Hematopoietic multipotent progenitor cell treated with erythropoietin and hydrocortisone succinate and interleukin-3 and kit ligand, for 8 days (in vitro differentiated cells): ENCODE measurements at regions not wholly inside any gene's neighbourhood (a gene's known extent, or its start where the extent isn't known, plus 50 kb on each side); places are given as distances from the start of the nearest gene placed in this dataset.
"Not testable (repeated sequence)": the region's sequence is repeated elsewhere in the genome, so short reads cannot be mapped to it uniquely, and the experiment has no call there.

Source experiments
- DNase-seq: peaks from one replicate; pipeline ENCODE4 v3.0.0-alpha.2; 2015

DNA sequence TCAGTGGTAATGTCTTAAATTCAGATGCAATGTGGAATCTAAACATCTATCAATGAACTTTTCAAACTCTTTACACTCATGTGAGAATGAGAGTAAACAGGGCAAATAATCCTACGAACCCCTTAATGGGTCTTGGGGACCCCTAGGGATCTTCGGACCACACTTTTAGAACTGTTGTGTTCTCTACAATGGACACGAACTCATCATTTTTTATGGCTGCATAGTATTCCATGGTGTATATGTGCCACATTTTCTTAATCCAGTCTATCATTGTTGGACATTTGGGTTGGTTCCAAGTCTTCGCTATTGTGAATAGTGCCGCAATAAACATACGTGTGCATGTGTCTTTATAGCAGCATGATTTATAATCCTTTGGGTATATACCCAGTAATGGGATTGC is 148.0 kb upstream of the PTPN1 start:
- not testable (repeated sequence) for DNase-seq

DNA sequence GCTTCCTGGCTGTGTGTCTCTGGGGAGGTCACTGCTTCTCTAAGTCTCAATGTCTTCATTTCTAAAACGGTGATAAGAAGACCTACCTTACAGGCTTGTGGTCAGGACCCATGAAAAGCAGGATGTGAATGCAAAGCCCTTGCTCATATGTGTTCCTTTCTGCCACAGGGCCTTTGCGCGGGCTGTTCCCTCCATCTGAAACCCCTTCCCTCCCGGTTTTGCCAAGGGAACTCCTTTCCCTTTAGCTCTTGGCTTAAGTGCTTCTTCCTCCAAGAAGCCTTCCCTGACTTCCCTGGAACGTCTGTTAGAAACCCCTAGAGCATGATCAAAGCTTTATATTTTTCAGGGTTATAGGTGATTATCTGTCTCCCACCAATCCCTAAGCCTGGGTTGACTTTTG is 147.2 kb upstream of the PTPN1 start:
- DNase-seq, result no peak

DNA sequence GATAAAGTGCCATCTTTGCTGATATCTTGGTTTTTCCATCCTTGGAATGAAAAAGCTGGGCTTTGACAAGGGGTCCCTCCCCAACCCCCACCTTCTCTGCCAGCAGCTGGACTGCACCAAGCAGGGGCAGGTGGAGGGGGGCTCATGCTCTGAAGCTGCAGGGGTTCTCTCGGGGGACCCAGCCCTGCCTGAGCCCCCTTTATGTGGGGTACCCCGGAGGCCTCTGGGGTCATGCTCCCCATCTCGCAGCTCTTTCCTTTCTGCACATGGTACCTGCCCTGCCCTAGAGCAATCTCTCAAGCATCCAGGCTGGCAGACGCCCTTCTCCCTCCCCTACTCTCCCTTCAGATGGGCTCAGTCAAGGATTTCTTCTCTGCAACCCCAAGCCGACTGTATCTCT is 146.7 kb upstream of the PTPN1 start:
- DNase-seq, result no peak

DNA sequence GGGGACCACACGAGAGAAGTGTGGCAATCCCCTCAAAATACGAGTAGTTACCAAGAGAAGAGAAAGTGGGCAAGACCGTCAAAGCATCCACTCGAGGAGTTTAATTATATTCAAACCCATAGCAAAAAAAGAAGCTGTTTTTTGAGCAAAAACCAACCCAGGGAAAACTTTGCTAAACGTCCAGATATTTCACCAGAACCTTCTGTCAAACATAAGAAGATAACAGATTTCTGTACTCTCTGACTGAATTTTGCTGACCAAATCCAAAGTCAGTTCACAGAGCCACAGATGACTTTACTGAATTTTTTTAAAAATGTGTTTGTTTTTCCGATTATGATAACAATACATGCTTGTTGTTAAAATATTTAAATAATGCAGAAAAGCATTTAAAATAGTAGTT is 145.6 kb upstream of the PTPN1 start:
- DNase-seq, result no peak

DNA sequence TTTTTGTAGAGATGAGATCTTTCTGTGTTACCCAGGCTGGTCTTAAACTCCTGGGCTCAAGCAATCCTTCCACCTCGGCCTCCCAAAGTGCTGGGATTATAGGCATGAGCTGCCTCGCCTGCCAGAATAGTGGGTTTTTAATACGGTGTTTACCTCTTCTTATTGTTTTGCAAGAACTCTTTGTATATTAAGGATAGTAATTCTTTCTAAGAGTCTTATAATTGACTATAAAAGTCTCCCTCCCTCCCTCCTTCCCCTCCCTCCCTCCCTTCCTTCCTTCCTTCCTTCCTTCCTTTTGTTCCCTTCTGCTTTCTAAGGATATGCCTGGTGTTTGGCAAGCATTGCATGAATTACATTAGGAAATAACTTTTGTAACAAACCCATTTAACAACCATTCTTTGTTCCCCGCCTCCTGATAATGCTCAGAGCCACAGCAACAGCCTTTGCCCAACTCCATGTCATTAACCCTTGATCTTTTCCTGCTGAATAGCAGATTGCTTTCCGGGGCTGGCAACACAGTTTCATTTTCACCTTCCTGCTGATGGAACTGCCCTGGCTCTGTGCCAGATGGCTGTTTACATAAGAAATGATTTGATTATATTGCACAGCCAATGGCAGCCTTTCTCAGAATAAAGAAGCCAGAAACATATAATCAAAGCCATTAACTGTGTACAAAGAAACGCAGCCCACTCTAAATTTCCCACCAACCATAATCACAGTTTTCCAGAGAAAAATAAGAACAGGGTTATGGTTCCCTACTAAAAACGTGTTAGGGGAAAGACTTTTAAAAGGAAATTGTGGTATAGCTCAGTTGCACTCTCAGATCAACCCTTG is 143.7 kb upstream of the PTPN1 start:
- no peak for DNase-seq

DNA sequence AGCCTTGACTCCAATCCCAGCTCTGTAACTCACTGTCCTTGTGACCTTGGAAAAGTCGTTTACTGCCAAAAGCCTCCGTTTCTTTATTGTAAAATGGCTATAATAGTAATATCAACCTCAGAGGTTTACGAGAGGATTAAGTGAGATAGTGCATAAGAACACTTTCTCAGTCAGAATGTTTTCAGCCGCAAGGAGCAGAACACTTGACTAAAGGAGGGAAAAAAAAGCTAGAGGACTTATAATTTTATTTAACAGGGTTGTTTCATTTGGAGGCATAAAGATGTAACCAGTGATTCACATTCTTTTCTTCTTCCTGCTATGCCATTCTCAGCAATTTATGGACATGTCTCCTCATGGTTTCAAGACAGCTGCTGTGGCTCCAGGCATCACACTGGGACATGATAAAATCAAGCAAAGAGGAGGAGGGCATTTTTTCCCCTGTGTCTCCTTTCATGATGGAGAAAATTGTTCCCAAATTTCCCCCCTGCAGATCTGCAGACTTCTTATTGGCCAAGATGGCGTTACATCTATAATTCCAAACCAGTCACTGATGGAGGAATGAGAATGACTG is 143.0 kb upstream of the PTPN1 start:
- no peak for DNase-seq

DNA sequence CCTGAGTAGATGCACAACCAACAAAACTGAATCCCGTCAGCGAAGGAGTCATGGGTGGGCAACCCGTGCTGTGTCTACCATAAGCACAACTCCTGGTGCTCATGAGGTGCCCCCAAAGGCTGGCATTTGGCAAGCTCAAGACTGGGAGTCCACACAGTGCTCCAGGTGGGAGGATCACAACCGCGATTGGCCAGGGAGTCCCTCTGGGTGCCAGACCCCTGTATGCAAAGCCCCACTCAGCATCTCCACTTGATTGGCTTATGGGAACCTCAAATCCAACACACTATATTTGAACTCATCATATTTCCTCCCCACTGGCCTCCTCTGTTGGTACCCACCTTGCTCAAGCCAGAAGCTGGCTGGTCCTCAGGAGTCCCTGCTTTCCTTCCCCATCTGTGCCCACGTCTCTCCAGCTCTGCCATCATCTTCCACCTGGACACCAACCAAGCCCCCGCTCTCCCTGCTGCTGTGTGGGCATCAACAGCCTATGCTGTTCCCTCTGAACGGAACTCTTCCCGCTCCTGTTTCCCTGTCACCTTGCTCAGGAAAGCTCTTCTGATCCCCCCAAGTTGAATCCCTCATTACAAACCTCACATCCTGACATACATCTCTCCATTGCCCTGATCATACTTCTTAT is 142.3 kb upstream of the PTPN1 start:
- DNase-seq, result no peak

DNA sequence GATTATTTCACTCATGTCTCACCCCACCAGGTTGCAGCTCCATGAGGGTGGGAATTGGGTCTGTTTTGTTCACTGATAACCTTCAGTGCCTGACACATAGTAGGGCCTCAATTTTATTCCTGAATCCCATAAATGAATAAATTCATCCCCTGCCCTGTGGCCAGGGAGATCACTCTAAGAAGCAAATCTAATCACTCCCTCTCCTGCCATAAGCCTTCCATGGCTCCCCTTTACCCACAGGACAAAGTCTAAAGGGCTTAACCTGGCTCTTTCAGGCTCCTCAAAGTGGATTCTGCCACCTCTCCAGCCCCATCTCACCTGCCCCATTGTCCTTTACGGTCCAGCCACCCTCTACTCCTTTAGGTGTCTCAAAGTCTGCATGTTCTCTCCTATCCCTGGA is 141.8 kb upstream of the PTPN1 start:
- DNase-seq, result no peak

DNA sequence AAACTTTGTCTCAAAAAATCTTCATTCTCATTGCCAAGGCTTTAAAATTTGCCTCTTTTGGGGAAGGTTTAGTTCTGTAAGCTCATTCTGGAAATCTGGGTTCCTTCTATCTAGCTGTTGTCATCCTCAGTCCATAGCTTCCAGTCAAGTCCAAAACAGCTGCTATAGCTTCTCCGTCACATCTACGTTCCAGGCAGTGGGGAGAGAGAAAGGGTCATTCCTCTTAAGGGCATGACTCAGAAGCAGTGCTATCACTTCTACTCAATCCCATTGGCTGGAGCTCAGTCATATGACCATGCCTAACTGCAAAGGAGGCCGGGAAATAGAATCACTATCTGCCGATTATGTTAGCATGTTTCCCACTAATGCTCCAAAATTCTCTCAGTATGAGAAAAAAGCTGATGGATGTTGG is 141.4 kb upstream of the PTPN1 start:
- no peak for DNase-seq

DNA sequence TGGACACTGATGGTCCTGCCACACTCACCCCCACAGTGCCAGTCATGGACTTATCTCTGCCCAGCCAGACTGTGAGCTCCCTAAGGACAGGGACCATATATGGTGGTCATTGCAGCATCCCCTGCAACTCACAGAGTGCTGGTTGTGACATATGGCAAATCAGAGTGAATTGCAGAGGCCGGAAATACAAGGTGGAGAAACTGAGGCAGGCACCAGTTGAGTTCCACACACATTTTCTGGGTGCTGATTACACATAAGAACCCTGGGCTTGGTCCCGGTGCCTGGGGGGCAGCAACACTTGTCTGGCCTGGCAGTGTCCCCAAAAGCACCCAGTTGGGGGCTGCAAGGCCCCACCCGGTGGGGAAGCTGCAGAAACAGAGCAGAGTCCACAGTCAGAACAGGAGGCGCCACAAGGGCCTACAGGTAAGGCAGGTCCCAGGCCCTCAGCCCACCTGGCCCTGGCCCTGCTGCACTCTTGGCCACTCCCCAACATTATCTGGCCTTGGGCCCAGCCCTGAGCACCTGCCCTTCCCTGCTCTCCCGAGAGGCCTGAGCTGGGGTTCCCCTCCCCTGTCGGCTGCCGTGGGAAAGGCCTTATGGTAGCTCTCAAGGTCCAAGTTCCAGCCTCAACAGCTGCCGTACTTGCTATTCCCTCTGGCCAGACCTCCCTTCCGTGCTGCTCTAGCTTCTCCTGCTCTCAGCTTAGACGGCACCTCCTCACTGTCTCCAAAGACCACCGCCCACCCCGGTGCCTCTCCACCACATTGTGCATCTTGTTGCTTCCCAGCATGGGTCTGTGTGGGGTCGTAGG is 140.8 kb upstream of the PTPN1 start:
- no peak for DNase-seq

DNA sequence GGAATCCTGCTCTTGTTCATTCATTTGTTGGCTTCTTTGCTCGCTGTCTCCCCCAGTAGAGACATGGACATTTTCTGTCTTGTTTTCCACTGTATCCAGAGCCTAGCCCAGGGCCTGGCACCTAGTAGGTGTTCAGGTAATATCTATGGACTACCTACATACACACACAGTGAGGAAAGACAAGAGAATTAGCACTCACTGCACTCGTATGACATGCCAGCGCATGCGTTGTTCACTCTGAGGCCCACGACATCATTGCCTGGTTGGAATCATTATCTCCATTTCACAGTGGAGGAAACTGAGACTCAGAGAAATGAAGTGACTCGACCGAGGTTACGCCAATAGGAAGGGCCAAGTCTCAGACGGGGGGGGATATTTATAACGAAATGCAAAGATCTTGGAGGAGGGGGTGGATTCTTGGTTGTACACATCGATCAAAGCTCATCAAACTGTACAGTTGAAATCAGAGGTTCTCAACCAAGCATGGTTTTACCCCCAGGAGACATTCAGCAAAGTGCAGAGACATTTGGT is 140.1 kb upstream of the PTPN1 start:
- no peak for DNase-seq

DNA sequence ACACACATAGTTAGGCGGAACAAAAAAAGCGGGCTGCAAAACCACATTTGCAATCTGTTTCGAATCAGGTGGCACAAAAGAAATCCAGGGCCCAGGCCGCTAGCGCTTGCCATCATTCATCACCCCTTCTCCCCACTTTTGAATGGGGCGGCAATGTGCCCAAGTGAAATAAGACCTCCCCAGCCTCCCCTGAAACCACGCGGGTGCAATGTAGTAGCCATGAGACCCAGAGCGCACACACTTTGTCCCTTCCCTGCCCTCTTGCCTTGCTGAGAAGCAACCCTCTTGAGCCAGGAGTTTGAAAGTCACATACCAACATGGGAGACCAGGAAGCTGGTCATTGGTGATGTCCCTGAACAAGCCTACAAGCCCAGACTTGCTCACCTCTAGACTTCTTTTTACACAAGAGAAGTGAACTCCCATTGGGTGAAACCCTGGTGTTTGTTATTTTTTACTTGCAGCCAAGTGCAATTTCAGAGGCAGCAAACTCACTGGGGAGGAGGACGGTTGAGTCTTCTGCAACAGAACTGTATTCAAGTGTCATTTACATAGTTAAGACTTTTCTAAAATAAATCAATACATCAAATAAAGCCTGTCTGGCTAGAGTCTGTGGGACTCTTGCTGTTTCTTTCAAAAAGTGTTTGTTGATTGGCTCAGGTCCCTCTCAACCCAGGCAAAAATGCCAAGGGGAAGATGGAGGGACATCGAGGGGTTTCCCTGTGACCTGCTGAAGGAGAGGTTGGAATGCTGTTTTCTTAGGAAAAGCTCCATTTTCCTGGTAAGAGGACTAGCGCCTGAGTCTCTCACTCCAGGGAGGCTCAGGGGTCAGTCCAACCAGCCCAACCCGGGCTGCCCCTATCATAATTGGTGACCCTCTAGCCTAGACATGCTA is 138.1 kb upstream of the PTPN1 start:
- no peak for DNase-seq

DNA sequence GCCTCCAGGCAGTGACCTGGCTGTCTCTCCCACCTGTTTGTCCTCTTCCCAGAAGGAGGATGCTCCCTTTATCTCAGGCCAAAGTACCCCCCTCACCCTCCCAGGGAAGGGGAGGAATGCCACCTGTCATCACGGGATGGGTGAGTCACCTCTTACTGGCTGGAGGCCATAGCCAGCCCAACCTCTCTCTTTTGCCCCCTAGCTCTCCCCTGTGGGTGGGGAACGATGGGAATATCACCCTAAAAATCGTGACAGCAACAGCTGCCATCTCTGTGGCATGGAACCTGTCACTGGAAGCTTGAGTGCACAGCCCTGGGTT is 137.5 kb upstream of the PTPN1 start:
- no peak for DNase-seq

DNA sequence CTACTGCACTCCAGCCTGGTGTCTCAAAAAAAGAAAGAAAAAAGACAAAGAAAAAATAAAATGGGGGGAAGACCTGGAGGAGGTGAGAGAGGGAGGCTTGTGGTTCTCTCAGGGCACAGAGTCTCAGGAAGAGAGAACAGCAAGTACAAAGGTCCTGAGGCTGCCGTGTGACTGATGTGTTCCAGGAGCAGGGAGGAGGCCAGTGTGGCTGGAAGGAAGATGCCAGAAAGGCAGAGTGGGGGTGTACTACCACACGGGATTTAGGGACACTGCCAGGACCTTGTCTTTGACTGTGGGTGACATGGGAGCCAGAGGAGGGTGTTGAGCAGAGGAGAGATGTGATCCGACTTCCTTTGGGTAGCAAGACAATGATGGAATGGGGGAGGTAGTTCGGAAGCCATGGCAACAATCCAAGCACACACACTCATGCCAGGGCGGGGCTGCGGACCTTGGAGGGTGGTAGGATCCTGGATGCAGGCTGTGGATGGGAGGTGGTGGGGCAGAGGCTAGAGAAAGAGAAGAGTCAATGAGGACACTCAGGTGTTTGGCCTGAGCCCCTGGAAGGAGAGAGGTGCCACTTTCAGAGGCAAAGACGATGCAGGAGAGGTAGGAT is 136.4 kb upstream of the PTPN1 start:
- no peak for DNase-seq

DNA sequence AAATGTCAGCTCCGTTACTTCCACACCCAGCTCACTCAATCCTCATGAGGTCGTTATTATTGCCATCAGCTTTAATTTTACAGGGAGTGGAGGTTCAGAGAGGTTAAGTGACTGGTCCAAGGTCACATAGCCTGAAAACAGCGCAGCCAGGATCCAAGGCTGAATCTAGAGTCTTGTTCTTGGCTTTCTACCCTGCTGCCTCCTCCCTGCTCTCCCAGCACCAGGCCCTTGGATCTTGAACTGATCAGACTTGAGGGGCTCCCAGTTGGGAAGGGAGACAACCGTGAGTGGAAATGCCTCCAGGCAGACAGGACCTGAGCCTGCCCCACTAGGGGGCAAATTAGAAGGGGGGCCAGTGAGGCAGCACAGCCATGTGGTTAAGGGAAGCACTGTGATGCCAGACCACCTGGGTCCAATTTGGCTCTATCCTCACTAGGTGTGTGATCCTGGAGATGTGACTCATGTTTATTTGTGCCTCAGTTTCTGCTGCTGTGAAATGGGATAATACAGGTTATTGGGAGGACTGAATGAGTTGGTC is 135.6 kb upstream of the PTPN1 start:
- DNase-seq, result no peak

DNA sequence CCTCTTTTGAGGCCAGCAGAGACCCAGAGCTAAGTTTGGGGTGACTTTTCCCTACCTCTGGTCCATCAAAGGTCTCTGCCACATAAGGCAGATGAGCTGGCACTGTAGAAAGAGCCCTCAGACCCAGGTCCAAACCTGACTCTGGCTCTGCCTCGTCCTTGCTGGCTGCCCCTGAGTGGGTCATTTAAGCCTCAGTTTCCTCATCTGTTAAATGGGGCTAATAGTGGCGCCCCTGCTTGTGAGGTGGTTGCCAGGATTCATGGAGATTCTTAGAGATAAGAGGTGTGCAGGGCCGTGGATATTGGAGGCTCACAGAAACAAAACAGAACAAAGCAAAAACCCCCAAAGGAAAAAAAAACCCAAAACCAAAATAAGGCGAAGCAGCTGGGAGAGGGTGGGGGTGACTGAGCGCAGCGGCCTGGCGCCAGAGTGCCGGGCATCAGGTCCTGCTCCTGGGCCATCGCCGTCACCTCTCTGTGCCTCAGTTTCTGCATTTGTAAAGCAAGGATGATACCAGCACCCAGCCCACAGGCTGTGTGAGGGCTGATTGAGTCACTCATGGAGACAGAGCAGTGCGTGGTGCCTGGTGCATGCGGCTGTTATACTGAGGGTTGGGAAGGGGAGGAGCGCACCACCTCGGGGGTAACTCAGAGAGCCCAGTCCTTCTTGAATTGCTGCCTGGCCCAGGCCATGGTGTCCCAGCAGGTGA is 133.8 kb upstream of the PTPN1 start:
- no peak for DNase-seq

DNA sequence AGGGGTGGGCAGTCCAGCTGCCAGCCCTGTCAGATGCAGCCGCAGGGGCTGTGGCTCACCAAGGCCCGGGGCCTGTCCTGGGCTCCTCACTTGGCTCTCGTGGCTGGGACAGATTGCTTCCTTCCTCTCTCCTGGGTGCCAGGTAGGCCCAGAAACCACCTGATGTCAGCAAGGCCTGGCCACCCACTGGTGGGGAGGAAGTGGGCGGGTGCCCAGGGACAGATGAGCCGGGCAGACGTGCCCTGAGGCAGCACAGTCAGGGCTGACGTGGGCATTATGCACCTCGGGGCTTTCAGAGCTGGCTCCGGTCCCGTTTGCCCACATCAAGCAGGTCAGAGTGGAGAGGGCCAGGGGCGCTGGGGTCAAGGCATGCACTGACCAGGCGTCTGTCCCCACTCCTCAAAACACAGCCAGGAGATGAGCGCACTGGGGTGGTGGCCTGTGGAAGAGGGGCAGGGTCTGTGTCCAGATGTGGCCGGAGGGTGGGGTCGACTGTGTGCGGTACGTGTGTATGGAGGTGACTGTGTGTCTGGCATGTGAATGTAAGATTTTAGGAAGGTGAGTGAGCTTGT is 133.2 kb upstream of the PTPN1 start:
- no peak for DNase-seq

DNA sequence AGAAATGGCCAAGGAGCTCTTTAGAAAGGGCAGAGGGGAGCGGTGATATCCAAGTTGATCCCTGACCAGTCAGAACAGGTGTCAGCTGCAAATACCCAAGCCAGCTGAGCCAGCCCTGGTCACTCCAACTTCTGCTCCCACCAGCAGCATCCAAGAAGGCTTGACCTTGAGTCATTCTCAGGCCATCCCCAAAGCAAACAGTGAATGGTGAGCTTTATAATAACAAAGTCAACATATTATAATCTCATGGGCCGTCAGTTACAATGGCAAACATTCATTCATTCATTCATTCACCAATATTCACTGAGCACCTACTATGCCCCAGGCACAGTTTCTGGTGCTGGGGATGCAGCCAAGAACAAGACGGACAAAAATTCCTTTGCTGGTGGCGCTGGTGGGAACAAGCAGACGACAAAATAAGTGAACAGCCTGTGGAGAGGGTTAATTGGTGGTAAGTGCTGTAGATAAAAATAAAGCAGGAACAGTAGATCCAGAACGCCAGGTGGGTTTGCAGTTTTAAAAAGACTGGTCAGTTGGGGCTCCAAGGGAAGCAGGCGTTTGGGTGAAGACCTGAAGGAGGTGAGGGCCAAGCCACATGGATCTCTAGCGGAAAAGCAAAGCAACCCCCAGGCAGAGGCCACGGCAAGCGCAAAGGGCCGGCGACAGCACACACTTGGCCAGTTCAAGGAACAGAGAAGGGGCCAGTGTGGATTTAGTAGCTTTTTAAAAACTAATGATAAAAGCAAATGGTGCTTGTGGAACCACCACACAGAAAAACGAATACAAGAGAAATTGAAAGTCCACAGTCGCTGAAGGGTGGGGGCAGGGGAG is 131.8 kb upstream of the PTPN1 start:
- no peak for DNase-seq
